ENCODE measurements at regions not wholly inside any gene's neighbourhood (a gene's known extent, or its start where the extent isn't known, plus 50 kb on each side); places are given as distances from the start of the nearest gene placed in this dataset.

- Histone ChIP-seq H3K36me3 (peaks cover 14% of the 10 kb centered on the region), H3K27me3 (no peaks in the 10 kb centered on the region), H3K9me3 (no peaks in the 10 kb centered on the region), H3K27ac (no peak overlapping the region), H3K4me3 (ENCODE audit: low read depth in 1 of 2, low read length in 1 of 2) (no peak overlapping the region), H3K4me1 (ENCODE audit: control insufficient read depth in 1 of 2, insufficient read depth in 1 of 2, low read depth in 1 of 2, low read length in 1 of 2) (peaks cover 2% of the 10 kb centered on the region in 2 experiments)
- TF ChIP-seq, protein P1, sequence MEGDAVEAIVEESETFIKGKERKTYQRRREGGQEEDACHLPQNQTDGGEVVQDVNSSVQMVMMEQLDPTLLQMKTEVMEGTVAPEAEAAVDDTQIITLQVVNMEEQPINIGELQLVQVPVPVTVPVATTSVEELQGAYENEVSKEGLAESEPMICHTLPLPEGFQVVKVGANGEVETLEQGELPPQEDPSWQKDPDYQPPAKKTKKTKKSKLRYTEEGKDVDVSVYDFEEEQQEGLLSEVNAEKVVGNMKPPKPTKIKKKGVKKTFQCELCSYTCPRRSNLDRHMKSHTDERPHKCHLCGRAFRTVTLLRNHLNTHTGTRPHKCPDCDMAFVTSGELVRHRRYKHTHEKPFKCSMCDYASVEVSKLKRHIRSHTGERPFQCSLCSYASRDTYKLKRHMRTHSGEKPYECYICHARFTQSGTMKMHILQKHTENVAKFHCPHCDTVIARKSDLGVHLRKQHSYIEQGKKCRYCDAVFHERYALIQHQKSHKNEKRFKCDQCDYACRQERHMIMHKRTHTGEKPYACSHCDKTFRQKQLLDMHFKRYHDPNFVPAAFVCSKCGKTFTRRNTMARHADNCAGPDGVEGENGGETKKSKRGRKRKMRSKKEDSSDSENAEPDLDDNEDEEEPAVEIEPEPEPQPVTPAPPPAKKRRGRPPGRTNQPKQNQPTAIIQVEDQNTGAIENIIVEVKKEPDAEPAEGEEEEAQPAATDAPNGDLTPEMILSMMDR (IDR thresholded peaks at IDR 0.05), result no peak
Measured at GRCh38 chr17:77381731-77382130, 241.0 kb downstream of the SEC14L1 start.

- Histone ChIP-seq H3K36me3 (peaks cover 14% of the 10 kb centered on the region), H3K4me3 (ENCODE audit: low read depth in 1 of 2, low read length in 1 of 2) (no peak overlapping the region), H3K27me3 (no peaks in the 10 kb centered on the region), H3K4me1 (ENCODE audit: control insufficient read depth in 1 of 2, insufficient read depth in 1 of 2, low read depth in 1 of 2, low read length in 1 of 2) (no peaks in the 10 kb centered on the region), H3K27ac (no peak overlapping the region), H3K9me3 (no peaks in the 10 kb centered on the region)
- TF ChIP-seq, protein P1 (IDR thresholded peaks at IDR 0.05), result no peak
Measured at GRCh38 chr17:77382356-77382911, 241.7 kb downstream of the SEC14L1 start.

GRCh38 chr17:77382966-77383612, 242.3 kb downstream of the SEC14L1 start:
- peaks cover 14% of the 10 kb centered on the region for H3K36me3 ChIP-seq
- TF ChIP-seq, protein P1 (IDR thresholded peaks at IDR 0.05), result no peak
- H3K27ac ChIP-seq, result no peak overlapping the region
- H3K4me1 ChIP-seq (ENCODE audit: control insufficient read depth in 1 of 2, insufficient read depth in 1 of 2, low read depth in 1 of 2, low read length in 1 of 2), result peaks cover 0 to under 1% of the 10 kb centered on the region in 2 experiments
- no peaks in the 10 kb centered on the region for H3K9me3 ChIP-seq
- H3K27me3 ChIP-seq, result no peaks in the 10 kb centered on the region
- no peak overlapping the region for H3K4me3 ChIP-seq (ENCODE audit: low read depth in 1 of 2, low read length in 1 of 2)

DNA sequence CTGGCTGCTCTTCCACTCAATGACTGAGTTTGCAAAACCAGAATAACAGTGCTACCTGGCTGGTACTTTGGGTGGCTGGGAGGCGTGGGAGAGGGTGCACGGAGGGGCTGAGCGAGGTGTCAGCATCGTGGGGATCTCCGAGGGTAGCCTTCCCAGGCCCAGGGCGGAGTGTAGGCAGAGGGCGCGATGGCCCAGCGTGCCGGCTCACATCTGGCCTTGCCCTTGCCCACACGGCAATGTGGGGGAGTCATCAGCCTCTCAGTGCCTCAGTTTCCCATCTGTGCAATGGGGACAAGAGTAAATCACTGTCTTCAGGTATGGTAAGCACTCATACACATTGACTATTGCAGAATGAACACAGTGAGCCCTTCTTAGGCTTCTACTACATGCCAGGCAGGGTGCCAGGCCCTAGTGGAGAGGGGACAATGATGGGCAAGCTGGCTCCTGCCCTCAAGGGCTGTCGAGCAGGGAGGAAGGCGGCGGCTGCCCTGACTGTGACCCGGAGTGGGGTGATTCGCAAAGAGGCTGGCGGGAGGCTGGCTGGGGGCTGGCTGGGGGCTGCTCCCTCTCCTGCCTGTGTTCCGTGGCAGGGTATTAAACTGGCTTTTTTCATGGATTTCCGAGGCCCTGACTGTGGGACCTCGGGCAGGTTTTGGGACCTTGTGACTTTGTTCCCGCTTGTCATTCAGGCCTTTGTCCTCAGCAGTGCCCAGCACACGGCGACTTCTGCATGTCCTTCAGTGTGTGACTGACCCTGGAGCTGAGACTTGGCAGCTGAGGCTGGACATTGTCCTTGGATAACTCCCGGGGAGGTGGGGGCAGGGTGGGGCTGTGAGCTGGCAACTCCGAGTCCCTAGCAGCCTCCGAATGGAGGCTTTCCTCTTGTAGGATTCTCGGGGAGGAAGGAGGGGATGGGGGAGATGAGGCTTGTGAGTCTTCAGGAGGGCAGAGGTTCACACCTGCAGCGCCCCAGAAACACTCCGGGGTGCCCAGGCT, 243.1 kb downstream of the SEC14L1 start:
- no peaks in the 10 kb centered on the region for H3K9me3 ChIP-seq
- H3K4me1 ChIP-seq (ENCODE audit: control insufficient read depth in 1 of 2, insufficient read depth in 1 of 2, low read depth in 1 of 2, low read length in 1 of 2), result peaks cover 2 to 6% of the 10 kb centered on the region in 2 experiments
- peaks cover 14% of the 10 kb centered on the region for H3K36me3 ChIP-seq
- H3K27me3 ChIP-seq, result no peaks in the 10 kb centered on the region
- TF ChIP-seq, protein P1 (IDR thresholded peaks at IDR 0.05), result no peak
- H3K4me3 ChIP-seq (ENCODE audit: low read depth in 1 of 2, low read length in 1 of 2), result no peak overlapping the region
- H3K27ac ChIP-seq, result no peak overlapping the region

GRCh38 chr17:77385750-77386501, 245.2 kb downstream of the SEC14L1 start:
- Histone ChIP-seq H3K4me3 (ENCODE audit: low read depth in 1 of 2, low read length in 1 of 2) (no peak overlapping the region), H3K36me3 (peaks cover 14% of the 10 kb centered on the region), H3K27ac (no peak overlapping the region), H3K27me3 (no peaks in the 10 kb centered on the region), H3K4me1 (ENCODE audit: control insufficient read depth in 1 of 2, insufficient read depth in 1 of 2, low read depth in 1 of 2, low read length in 1 of 2) (peaks cover 15 to 22% of the 10 kb centered on the region in 2 experiments), H3K9me3 (no peaks in the 10 kb centered on the region)
- TF ChIP-seq, protein P1 (IDR thresholded peaks at IDR 0.05), result no peak

All from neutrophil (primary cell).